Ascending aorta (tissue), 2 donors: ENCODE measurements at regions not wholly inside any gene's neighbourhood (a gene's known extent, or its start where the extent isn't known, plus 50 kb on each side); places are given as distances from the start of the nearest gene placed in this dataset.
"Not testable (repeated sequence)": the region's sequence is repeated elsewhere in the genome, so short reads cannot be mapped to it uniquely, and the experiment has no call there.

Experiments
- DNase-seq, 2 donors: peaks; one replicate each; pipeline ENCODE4 v3.0.0-alpha.2; 2019; ENCODE audit warnings: low spot score in 2 of 2
- H3K27ac ChIP-seq, 2 donors: fragments of 200-600 bp; sonication (generic); one replicate each; pipeline ENCODE4 v1.5.1; 2016 to 2017; ENCODE audit warnings: mild to moderate bottlenecking in 1 of 2
- H3K27me3 ChIP-seq: fragments of 200-600 bp; sonication (generic); one replicate; pipeline ENCODE4 v1.5.1; 2017
- H3K36me3 ChIP-seq, 2 donors: fragments of 200-600 bp; sonication (generic); one replicate each; pipeline ENCODE4 v1.5.1; 2016
- H3K4me1 ChIP-seq, 2 donors: fragments of 200-600 bp; sonication (generic); one replicate each; pipeline ENCODE4 v1.5.1; 2016 to 2017; ENCODE audit warnings: mild to moderate bottlenecking in 1 of 2
- H3K4me3 ChIP-seq, 2 donors: fragments of 200-600 bp; sonication (generic); one replicate each; pipeline ENCODE4 v1.5.1; 2016 to 2017; ENCODE audit warnings: mild to moderate bottlenecking in 1 of 2
- H3K9me3 ChIP-seq, 2 donors: fragments of 200-600 bp; sonication (generic); one replicate each; pipeline ENCODE4 v1.5.1; 2016
- CTCF ChIP-seq, 3 experiments: fragments of 200-600 bp in 2 of 3; fragments of 450-650 bp in 1 of 3; sonication (generic) in 2 of 3; IDR thresholded peaks; one replicate each; pipeline ENCODE4 v1.5.1; 2016 to 2019; ENCODE audit warnings: antibody characterized with exemption in 3 of 3, mild to moderate bottlenecking in 1 of 3, moderate library complexity in 1 of 3
- intact Hi-C: fragments of 100-400 bp; cut with DNase I; formaldehyde crosslinking; loops from one replicate; pipeline ENCODE4 v1.15.1; 2023

- H3K27me3 ChIP-seq: no peaks in the 10 kb centered on the region
- no peak overlapping the region for H3K4me3 ChIP-seq
- H3K9me3 ChIP-seq: peaks cover 9 to 21% of the 10 kb centered on the region in 2 donors
- TF ChIP-seq CTCF (IDR thresholded peaks at IDR 0.05): no peak
- no peak overlapping the region for H3K27ac ChIP-seq
- no peaks in the 10 kb centered on the region for H3K4me1 ChIP-seq
- H3K36me3 ChIP-seq: no peaks in the 10 kb centered on the region
- intact Hi-C loops: no loop called here
- DNase-seq: no peak
These were observed 67.0 kb downstream of the ZNF467 start for GRCh38 chr7:149706398-149706797.

- peaks cover 0 to 4% of the 10 kb centered on the region in 2 donors for H3K9me3 ChIP-seq
- H3K36me3 ChIP-seq: no peaks in the 10 kb centered on the region
- DNase-seq: no peak
These were observed 68.9 kb downstream of the ZNF467 start for GRCh38 chr7:149704507-149704906.

GRCh38 chr7:149703044-149703650, 70.2 kb downstream of the ZNF467 start:
- no peak for TF ChIP-seq CTCF (IDR thresholded peaks at IDR 0.05)
- Histone ChIP-seq H3K27ac (no peak overlapping the region), H3K4me1 (no peaks in the 10 kb centered on the region), H3K36me3 (no peaks in the 10 kb centered on the region), H3K27me3 (no peaks in the 10 kb centered on the region), H3K4me3 (no peak overlapping the region), H3K9me3 (no peaks in the 10 kb centered on the region)
- DNase-seq: no peak
- intact Hi-C loops: no loop called here

More at GRCh38 chr7:149704507-149704906, 68.9 kb downstream of the ZNF467 start:
- no peaks in the 10 kb centered on the region for H3K27me3 ChIP-seq
- no peaks in the 10 kb centered on the region for H3K4me1 ChIP-seq
- H3K27ac ChIP-seq: no peak overlapping the region
- intact Hi-C loops: no loop called here
- no peak overlapping the region for H3K4me3 ChIP-seq
- TF ChIP-seq CTCF (IDR thresholded peaks at IDR 0.05): no peak

GRCh38 chr7:149701495-149702240, 71.7 kb downstream of the ZNF467 start:
- no peak for TF ChIP-seq CTCF (IDR thresholded peaks at IDR 0.05)

GRCh38 chr7:149697767-149698166, 75.6 kb downstream of the ZNF467 start:
- H3K27ac ChIP-seq, DNase-seq, H3K4me1 ChIP-seq, H3K9me3 ChIP-seq, H3K36me3 ChIP-seq, intact Hi-C loops, H3K4me3 ChIP-seq, H3K27me3 ChIP-seq: not testable (repeated sequence)

More at GRCh38 chr7:149701495-149702240, 71.7 kb downstream of the ZNF467 start:
- no peak overlapping the region for H3K4me3 ChIP-seq
- no peaks in the 10 kb centered on the region for H3K27me3 ChIP-seq
- H3K36me3 ChIP-seq: no peaks in the 10 kb centered on the region
- H3K4me1 ChIP-seq: no peaks in the 10 kb centered on the region
- no peaks in the 10 kb centered on the region for H3K9me3 ChIP-seq
- H3K27ac ChIP-seq: no peak overlapping the region
- intact Hi-C loops: no loop called here
- DNase-seq: no peak

- DNase-seq: no peak
- no peak overlapping the region for H3K27ac ChIP-seq
- H3K36me3 ChIP-seq: no peaks in the 10 kb centered on the region
- no peak for TF ChIP-seq CTCF (IDR thresholded peaks at IDR 0.05)
- intact Hi-C loops: no loop called here
- H3K4me1 ChIP-seq: no peaks in the 10 kb centered on the region
- no peaks in the 10 kb centered on the region for H3K9me3 ChIP-seq
- no peak overlapping the region for H3K4me3 ChIP-seq
- H3K27me3 ChIP-seq: peaks cover 5% of the 10 kb centered on the region
These were observed 77.1 kb downstream of the ZNF467 start for GRCh38 chr7:149696280-149696679.
